H1 (cell line): ENCODE measurements at regions not wholly inside any gene's neighbourhood (a gene's known extent, or its start where the extent isn't known, plus 50 kb on each side); places are given as distances from the start of the nearest gene placed in this dataset.

Source experiments
- GABPA ChIP-seq: IDR thresholded peaks from 2 replicates; pipeline ENCODE4 v1.6.1; 2011; ENCODE audit warnings: mild to moderate bottlenecking, low read length, moderate library complexity, borderline replicate concordance; ENCODE audit not compliant: insufficient read depth
- HDAC2 ChIP-seq, 2 experiments: fragments of 300-600 bp in 1 of 2; sonication (generic) in 1 of 2; IDR thresholded peaks; 2 replicates each; pipeline ENCODE4 v1.6.1; 2011 to 2012; ENCODE audit warnings: low read depth in 2 of 2, low read length in 2 of 2, mild to moderate bottlenecking in 2 of 2, moderate library complexity in 2 of 2, borderline replicate concordance in 1 of 2, inconsistent platforms in 1 of 2
- POLR2A ChIP-seq, 2 experiments: IDR thresholded peaks; 1 replicate in 1 of 2; 2 replicates in 1 of 2; pipeline ENCODE4 v1.6.1; 2011; ENCODE audit warnings: low read depth in 2 of 2, low read length in 2 of 2, mild to moderate bottlenecking in 2 of 2; ENCODE audit errors: control extremely low read depth in 1 of 2
- RXRA ChIP-seq: IDR thresholded peaks from 2 replicates; pipeline ENCODE4 v1.6.1; 2011; ENCODE audit warnings: low read depth, mild to moderate bottlenecking, low read length, moderate library complexity; ENCODE audit not compliant: insufficient read depth
- SIN3A ChIP-seq, 2 experiments: IDR thresholded peaks in 1 of 2; conservative IDR thresholded peaks in 1 of 2; 2 replicates each; pipeline ENCODE4 v1.6.1; 2011 to 2012; ENCODE audit warnings: low read length in 2 of 2, improper control_type of control experiment in 1 of 2, low read depth in 1 of 2, mild to moderate bottlenecking in 1 of 2
- TAF1 ChIP-seq: IDR thresholded peaks from 2 replicates; pipeline ENCODE4 v1.6.1; 2011; ENCODE audit warnings: mild to moderate bottlenecking, low read depth, low read length
- YY1 ChIP-seq: IDR thresholded peaks from 2 replicates; pipeline ENCODE4 v1.6.1; 2011; ENCODE audit warnings: low read depth, mild to moderate bottlenecking, low read length
- TF ChIP-seq, protein P1 (sequence below), 3 experiments: IDR thresholded peaks; 1 replicate in 2 of 3; 2 replicates in 1 of 3; pipeline versions ENCODE4 v1.5.1 to v1.6.1; 2011; ENCODE audit warnings: low read length in 3 of 3, mild to moderate bottlenecking in 3 of 3, inconsistent platforms in 2 of 3, low read depth in 1 of 3, moderate library complexity in 1 of 3; ENCODE audit not compliant: insufficient read depth in 1 of 3; ENCODE audit errors: control extremely low read depth in 1 of 3

DNA sequence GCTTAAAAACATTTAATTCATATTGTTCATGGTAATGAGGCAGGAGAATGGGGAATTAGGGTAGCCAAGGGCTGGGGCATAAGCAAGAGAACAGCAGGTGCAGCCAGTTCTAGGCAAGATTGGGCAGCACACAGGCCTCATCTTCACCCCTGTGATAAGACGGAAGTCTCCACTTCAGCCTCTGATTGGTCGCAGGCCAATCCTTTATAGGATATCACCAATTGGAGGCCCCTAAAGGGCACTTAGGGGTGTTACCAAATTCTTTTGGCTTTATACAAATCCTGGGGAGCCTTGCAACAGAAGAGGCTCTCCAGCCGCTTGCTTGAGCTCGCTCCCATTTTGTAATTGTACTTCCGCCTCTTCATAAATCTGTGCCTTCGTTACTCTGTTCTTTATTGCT lies 231.1 kb downstream of the REEP3 start:
- TF ChIP-seq, protein P1, sequence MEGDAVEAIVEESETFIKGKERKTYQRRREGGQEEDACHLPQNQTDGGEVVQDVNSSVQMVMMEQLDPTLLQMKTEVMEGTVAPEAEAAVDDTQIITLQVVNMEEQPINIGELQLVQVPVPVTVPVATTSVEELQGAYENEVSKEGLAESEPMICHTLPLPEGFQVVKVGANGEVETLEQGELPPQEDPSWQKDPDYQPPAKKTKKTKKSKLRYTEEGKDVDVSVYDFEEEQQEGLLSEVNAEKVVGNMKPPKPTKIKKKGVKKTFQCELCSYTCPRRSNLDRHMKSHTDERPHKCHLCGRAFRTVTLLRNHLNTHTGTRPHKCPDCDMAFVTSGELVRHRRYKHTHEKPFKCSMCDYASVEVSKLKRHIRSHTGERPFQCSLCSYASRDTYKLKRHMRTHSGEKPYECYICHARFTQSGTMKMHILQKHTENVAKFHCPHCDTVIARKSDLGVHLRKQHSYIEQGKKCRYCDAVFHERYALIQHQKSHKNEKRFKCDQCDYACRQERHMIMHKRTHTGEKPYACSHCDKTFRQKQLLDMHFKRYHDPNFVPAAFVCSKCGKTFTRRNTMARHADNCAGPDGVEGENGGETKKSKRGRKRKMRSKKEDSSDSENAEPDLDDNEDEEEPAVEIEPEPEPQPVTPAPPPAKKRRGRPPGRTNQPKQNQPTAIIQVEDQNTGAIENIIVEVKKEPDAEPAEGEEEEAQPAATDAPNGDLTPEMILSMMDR (IDR thresholded peaks at IDR 0.05; ENCODE audit: control extremely low read depth in 1 of 3, insufficient read depth in 1 of 3, low read depth in 1 of 3, low read length in 3 of 3), result no peak
- TF ChIP-seq POLR2A (IDR thresholded peaks at IDR 0.05; ENCODE audit: control extremely low read depth in 1 of 2, low read depth in 2 of 2, low read length in 2 of 2), result no peak
- TF ChIP-seq SIN3A (conservative IDR thresholded peaks at IDR 0.05 in 1 of 2, IDR thresholded peaks at IDR 0.05 in 1 of 2; ENCODE audit: low read depth in 1 of 2, low read length in 2 of 2), result no peak
- TF ChIP-seq RXRA, result no peak
- TF ChIP-seq YY1, result no peak
- TF ChIP-seq GABPA, result no peak
- no peak for TF ChIP-seq TAF1
- TF ChIP-seq HDAC2 (IDR thresholded peaks at IDR 0.05; ENCODE audit: borderline replicate concordance in 1 of 2, low read depth in 2 of 2, low read length in 2 of 2), result no peak
